ENCODE measurements at regions not wholly inside any gene's neighbourhood (a gene's known extent, or its start where the extent isn't known, plus 50 kb on each side); places are given as distances from the start of the nearest gene placed in this dataset.

DNA sequence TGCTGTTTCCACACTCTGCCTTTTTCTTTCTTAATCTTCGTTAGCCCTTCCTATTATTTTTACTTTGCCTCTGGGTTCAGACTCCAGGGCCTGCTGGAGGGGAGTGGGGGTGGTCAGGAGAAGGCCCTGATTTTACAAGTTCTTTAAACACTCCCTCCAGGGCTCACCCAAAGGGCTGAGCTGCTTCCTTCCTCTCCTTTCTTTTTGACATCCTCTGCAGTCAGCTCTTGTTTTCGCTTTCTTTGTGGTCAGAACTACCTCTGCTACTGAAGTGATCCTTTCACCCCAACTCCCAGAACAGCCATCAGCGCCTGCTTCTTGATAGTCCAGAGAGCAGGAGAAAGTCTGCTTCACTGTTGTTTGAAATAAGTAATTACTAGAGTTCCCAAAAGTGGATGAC, 925.7 kb downstream of the EPHA4 start:
- no peak for DNase-seq (ENCODE audit: low read depth)

DNA sequence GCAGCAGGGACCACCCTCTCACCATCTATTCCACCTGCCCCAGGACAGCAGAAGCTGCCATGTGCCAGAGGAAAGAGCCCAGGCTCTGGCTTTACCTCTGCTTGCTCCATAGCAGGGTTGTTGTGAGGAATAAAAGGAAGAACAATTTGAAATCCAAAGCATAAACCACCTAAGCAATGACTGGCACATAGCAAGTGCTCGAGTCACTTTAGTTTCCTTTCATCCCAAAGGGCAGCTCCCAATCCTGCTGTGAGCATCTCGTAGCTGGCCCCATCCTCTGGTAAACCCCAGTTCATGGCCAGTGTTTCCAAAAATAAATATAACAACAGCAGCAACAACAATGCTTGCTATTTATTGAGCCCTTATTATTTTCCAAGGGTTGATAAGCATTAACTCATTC, 923.5 kb downstream of the EPHA4 start:
- no peak for DNase-seq (ENCODE audit: low read depth)

DNA sequence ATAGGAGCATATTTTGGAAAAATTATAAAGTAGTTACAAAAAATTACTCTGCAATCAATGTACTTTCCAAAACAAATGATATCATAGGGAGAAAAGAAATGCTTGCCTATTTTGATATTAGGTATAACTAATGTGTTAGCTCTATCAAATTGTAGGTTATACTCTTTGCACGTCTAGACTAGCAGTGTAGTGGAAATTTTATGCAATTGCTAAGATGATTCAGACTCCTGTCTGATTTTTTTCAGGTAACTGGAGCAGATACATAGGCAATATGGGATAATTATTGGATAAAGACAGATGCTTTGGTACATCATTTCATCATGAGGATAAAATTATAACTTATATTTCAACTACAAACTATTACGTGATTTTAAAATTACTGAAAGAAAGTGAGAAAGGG, 918.3 kb downstream of the EPHA4 start:
- DNase-seq (ENCODE audit: low read depth), result no peak

DNA sequence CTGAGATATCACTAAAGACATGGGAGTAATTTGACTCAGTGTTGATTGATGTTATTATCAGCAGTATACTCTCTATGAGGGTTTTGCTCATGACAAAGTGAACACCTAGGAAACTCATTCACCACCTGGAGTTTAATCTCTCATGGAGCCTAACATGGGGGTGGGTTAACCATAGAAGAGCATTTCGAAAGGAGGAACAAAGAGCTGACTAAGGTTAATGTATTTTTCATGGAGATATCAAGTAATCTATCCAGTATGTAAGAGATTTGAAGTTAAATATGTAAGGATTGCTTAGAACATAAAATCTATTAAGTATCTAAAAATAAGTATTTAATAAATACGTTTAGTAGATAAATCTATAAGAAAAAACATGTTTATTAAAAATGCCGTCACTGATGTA, 917.8 kb downstream of the EPHA4 start:
- DNase-seq (ENCODE audit: low read depth), result no peak

DNA sequence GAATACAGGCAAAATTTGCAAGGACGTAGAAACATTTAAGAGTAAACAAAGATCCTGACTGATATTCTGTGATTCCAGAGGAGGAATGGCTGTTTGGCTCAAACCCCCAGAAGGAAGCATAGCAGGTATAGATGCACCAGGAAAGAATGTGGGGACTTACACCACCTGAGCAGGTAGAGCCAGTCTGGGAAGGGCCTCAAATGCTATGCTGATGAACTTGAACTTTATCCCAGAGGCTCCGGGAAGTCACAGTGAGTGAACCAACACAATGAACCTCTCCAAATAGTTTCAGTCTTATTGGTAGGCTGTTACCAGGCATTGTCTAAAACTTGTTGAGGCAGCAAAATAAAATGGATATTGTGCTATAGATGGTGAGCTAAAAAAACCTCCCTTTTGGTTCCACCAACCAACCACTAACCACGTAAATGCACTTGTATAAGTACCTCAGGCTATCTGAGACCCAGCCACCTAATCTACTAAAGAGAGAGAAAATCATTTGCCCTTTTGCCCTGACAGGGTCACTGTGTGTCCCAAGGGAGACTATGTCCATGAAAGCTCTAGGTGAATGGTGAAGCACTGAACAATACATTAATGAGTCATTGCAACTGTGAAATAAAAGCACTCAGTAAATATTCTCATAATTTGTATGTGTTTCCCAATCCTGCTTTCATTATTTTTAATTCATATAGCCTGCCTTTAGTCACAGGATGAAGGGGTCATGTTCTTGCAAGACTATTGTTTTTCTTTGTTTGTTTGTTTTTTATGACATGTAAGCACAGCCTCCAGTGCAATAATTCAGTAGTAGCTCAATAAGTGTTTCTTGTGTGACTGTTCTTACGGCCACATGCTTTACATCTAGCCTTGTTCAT, 911.6 kb downstream of the EPHA4 start:
- DNase-seq (ENCODE audit: low read depth), result no peak

DNA sequence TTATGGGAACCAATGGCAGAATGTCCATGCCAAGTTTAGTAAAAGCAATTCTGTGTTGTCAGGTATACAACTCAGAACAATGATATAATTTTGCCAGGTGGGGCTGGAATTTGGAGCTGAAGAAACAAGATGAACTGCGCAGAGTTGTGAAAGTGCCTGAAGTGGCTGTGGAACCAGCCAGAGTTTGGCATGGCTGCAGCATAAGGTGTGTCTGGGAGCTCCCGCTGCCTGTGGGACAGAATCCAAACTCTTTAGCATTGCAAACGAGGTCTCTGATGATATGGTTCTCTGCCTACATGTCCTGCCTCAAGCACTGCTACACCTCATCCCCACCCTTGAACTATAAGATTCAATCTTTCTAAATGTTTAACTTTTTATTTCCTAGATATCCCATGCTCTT, 909.7 kb downstream of the EPHA4 start:
- DNase-seq (ENCODE audit: low read depth), result no peak

DNA sequence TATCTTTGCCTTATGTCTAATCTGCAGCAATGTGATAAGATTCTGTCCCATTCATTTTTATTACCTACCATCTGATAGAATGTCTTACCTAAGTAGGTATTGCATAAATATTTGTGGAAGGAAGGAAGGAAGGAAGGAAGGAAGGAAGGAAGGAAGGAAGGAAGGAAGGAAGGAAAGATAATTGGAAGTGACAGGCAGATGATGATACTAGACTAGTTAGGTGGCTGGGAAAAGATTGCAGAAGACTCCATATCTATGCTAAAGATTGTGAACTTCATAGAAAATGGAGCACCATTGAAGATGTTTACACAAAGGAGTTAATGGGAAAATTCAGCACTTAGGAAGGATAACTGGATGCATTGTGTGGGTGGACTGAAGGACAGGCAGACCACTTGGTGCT, 909.0 kb downstream of the EPHA4 start:
- DNase-seq (ENCODE audit: low read depth), result no peak

DNA sequence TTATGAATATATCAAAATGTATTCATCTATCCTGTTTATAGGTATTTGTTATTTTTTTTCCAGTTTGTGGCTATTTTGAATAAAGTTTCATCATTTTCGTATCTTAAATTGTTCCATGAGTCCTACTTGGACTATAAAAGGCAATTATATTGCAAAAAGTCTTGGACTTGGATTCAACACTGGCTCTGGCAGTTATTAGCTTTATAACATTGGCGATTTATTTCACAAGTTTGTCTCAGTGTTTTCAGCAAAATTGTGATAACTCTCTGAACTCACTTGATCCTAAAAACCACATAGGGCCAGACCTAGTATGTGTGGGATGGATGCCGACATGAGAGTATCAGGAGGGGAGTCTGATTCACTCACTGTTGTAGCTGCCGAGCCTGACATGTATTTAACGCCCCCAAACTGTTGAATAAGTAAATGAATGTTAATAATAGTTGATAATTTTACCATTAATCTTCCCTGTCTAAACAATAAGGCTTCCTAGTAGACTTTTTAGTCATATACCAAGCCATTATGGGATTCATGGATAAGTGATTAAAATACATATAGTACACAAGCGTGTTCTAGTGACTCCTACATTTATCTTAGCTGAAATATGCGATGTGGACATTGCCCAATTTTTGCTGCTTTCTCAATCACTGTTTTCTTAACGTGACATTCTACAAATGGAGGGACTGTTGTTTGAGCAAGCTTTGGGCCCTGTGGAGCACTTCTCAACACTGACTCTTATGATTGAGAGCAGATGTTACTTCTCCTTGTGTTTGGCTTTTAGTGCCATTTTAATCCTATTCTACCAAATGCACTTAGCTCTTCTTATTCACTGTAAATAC, 907.6 kb downstream of the EPHA4 start:
- DNase-seq (ENCODE audit: low read depth), result peak; percentile 12

DNA sequence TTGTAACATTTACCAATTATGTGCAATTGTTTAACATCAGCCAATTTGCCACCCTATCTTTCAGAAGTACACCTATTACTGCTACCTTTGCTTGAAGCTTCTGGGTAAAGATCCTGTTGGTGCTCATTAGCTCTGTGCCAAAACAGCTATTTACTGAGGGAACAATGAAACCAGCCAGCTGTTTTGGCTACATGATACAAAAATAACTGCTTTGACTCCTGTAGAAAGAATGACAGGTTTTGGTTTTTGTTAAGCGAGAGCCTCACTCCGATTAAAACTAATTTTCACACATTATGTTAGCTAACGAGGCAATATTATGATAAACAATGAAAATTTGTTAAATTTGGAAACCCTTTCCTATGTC, 907.0 kb downstream of the EPHA4 start:
- DNase-seq (ENCODE audit: low read depth), result no peak

DNA sequence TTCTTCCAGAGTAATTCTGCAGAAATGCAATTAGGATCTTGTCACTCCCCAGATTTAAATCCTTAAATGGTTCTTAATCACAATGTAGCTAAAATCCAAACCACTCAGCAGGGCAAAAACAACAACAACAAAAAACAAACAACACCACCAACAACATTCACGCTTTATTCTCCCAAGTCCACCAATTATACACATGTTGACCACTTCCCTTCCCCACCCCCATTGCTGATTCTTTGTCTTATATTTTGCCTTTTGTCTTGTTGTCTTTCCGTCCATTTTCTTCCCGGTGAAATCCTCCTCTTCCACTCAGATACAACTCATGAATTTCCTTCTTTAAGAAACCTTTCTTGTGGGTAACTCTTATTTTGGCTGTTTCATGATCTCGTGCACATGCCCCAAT, 902.8 kb downstream of the EPHA4 start:
- no peak for DNase-seq (ENCODE audit: low read depth)

DNA sequence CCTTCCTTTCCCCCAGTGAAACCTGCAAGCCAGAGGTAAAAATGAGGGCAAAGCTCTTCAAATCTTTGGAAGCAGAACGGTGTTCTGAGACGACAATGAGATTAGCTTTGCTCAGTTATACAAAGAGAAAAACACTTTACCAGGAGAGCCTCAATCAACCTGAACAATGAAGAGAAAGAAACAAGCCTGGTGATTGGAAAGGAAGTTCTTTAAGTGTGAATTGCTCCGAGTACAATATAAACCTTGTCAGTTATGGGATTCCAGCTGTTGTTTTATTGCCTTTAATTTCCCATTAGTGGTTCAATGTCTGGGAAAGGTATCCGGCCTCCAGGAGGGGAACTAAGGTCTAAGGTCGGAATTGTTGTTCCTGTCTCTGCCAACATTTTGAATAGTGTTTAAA, 901.6 kb downstream of the EPHA4 start:
- DNase-seq (ENCODE audit: low read depth), result no peak

DNA sequence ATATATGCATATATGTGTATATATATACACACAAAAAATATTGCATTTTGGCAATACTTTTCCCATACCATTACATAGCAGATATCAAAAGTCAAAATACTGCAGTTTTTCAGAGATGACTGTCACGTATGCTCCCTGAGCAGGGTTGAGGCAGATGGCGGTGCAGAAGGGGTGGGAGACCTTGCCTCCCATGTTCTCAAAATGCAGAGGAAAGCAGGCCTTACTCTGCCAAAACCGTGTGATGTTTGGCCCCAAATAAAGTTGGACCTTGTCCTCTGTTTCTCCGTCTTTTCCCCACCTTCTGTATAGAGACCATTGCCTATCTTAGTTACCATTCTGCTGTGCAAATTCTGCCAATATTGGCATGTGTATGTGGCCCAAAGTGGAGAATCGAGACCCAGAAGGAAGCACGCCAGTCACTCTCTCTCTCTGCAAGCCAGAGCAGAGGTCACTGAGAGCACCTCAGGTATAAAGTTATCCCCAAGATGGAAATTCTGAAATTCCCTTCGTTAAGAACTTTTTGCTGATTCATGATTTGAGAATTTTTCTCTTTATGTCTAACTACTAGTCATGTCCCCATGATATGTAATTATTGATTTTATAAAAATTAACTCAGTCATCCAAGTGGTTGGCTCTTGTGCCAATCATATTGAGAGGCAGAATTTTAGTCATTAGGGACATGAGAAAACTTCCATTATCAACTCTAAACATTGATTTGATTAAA, 898.8 kb downstream of the EPHA4 start:
- no peak for DNase-seq (ENCODE audit: low read depth)

DNA sequence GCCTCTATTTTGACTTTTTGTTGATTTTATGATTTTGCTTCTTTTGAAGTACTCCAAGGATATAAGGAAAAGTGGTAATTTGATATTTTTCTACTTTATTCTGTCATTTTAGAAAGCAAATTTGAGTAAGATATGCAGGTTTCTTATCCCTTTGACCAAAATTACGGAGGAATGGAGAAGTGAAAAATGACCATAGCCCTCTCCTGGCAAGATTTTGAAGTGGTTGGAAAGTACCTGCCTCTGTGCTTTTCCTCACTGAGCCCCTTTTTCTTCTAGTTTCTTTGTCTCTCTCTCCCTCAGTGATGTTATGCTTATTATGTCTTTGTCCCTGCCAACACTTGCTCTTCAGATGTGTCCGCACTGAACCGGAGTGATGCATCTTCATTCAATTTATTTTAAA, 898.1 kb downstream of the EPHA4 start:
- DNase-seq (ENCODE audit: low read depth), result no peak

DNA sequence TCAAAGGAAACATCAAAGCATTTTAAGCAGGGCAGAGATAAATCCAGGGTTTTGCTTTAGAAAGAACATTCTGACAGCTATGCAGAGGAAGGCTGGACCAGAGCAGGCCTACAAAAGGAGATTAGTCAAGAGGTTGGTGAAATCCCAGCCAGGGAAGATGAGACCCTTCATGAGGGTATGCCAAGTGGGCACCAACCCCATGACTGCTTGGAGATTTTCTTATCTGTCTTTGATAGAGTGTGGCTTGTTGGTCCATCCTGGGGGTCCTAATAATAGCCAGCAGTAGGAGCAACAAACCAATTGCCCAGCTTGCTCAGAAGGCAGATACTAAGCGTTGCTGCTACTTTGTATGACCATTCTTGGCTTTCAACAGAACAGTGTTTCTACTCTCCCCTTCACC, 895.4 kb downstream of the EPHA4 start:
- no peak for DNase-seq (ENCODE audit: low read depth)

DNA sequence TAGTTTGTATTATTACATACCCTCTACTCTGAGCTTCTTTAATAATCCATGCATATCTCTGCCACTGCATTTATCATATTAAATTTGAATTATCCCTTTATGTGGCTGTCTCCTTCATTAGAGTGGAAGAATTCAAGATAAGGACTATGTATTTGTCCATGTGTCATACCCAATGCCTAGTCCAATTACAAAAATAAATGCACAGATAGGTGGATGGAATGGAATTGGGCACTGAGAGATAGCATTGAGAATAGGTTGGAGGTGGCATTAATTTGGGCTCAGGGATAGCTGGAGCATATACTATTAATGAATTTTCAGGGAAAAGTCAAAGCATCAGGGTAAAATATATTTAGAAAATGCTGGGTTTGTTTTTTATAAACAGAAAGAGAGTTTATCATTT, 893.2 kb downstream of the EPHA4 start:
- no peak for DNase-seq (ENCODE audit: low read depth)

DNA sequence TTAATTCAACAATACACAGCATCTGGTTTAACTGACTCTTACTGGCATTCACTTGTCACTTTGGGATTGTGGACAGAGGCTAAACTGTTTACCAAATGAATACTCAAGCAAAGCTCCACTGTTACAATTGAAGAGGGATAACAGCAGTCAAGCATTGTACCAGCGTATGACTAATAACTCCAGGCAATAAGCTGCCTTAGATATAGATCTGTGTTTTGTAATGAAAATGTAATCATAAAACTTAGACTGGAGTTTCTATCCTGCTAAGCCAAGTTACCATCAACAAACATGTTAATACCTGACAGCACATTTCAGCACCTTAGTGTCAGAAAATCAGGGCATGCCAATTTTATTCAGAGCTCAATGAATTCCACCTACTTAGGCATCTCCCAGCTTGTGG, 889.5 kb downstream of the EPHA4 start:
- DNase-seq (ENCODE audit: low read depth), result no peak

DNA sequence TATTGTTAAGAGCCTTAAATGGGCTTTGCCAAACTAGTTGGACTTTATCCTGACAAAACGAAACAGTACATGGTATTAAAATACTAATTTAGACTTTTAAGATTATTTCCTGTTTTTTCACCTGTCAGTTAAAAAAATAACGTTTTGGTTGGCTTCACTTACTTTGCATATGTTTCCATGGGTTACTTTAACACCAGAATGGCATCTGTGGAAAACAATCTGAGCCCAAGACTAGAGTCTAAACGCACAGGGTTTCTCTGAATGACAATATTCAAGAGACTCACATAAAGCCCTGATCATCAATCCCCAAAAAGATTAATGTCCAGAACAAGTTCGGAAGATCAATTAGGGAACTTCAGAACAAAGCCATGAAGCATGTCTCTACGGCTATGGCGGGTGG, 888.0 kb downstream of the EPHA4 start:
- DNase-seq (ENCODE audit: low read depth), result no peak

DNA sequence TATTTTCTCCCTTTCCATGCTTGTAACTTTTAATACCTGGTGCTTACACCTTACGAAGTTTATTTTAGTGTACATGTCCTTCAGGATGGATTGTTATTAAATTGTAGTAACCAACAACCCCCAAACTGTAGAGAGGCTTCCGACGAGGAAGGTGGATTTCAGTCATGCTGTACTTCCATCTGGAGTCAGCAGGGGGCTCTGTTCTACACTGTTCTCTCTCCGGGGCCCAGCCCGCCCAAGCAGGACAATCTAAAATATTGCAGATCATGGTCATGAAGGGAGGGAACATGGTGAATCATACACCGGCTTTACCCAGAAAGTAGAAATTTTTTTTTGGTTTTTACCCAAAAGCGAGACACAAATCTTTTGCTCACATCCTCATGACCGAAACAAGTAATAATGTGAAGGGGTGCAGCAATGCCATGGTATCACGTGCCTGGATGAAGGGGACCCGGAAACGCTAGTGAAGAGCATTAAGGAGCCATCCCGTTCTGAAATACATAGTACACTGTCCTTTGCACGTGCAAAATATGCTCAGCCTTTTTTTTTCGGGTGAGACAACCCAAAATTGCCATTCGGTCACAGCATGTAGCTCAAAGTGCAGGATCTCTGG, 884.8 kb downstream of the EPHA4 start:
- peak; percentile 38 for DNase-seq (ENCODE audit: low read depth)

DNA sequence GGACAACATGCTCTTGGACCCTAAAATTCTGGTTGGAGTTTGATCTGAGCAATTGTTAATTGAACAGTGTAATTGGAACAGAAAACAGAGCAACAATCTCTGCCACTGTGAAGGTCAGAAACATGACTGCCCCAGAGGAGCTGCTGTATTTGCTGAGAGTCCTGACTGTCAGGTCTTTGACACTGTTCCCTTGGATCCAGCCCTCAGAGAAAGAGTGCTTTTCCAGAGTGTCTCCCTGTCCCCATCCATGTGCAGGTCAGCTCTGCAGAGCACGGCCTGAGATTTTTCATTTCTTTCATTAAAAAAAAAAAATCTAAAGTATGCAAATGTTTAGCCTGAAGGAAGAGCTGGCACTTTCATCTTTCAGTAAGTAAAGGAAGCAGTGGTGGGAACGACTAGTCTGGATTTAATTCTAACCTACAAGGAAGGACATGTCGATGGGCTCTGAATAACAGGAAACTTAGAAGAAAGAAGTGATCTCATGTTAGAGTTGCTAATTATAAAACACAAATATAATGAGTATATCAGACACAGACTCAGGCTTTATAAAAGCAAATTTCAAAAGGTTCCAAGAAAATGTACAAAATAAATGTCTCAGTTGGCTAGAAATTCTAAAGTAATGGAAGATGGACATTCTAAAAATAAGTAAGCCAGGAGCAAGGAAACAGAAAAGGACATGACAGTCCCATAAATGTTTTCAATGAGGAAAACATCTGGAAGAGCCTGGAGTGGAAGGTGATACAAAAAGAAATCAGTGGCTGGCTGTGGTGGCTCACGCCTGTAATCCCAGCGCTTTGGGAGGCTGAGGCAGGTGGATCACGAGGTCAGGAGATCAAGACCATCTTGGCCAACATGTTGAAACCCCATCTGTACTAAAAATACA, 876.5 kb downstream of the EPHA4 start:
- no peak for DNase-seq (ENCODE audit: low read depth)

DNA sequence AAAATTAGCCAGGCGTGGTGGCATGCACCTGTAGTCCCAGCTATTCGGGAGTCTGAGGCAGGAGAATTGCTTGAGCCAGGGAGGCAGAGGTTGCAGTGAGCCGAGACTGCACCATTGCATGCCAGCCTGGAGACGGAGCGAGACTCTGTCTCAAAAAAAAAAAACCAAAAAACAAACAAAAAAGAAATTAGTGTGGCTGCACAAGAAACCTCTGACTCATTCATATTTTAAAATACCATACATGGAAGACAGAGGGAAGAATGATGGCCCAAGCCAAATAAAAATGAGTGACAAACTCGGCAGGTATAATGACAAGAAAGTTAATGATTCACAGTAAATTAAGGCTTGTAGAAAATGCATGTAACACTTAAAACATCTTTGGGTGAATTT, 875.8 kb downstream of the EPHA4 start:
- no peak for DNase-seq (ENCODE audit: low read depth)

DNA sequence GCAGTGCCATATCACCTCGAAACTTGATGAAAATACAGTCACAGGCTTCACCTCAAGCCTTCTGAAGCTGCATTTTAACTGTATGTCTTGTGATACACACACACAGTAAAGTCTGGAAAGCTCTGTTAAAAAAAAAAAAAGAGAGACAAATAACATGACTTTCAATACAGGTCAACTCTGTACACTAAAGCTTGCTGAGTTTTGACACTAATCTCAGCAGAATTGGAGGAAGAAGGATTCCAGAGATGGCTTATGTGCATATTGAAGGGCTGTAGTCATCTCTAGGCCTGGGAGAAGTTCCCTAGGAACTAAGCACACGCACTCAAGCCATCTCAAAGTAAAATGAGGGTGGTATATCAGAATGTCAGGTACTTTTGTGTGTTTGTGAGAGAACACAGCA, 875.1 kb downstream of the EPHA4 start:
- DNase-seq (ENCODE audit: low read depth), result no peak
